ENCODE measurements at regions not wholly inside any gene's neighbourhood (a gene's known extent, or its start where the extent isn't known, plus 50 kb on each side); places are given as distances from the start of the nearest gene placed in this dataset.

DNA sequence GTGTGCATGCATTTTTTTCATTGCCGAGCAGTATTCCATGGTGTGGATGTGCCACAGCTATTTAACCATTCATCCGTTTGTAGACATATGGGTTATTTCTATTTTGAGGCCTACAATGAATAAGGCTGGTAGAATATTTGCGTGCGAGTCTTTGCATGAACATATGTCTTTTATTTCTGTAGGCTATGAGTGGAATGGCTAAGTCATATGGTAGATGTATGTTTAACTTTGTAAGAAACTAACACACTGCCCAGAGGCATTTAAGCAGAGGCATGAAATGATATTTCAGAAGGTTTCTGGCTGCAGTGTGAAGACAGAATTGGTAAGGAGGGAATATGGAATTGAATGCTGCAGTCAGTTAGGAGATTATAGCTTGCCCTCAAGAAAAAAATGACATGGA lies 457.4 kb upstream of the CDH4 start:
- intact Hi-C loops (cut with micrococcal nuclease), result no loop called here
- H3K9me3 ChIP-seq (replicated peaks), result peaks cover 3% of the 10 kb centered on the region
- DNase-seq, result no peak
- no peak overlapping the region for H3K27ac ChIP-seq (replicated peaks)
- no peak overlapping the region for H3K4me3 ChIP-seq
- peaks cover 46% of the 10 kb centered on the region for H3K27me3 ChIP-seq (ENCODE audit: low read depth)
- TF ChIP-seq, protein P1, sequence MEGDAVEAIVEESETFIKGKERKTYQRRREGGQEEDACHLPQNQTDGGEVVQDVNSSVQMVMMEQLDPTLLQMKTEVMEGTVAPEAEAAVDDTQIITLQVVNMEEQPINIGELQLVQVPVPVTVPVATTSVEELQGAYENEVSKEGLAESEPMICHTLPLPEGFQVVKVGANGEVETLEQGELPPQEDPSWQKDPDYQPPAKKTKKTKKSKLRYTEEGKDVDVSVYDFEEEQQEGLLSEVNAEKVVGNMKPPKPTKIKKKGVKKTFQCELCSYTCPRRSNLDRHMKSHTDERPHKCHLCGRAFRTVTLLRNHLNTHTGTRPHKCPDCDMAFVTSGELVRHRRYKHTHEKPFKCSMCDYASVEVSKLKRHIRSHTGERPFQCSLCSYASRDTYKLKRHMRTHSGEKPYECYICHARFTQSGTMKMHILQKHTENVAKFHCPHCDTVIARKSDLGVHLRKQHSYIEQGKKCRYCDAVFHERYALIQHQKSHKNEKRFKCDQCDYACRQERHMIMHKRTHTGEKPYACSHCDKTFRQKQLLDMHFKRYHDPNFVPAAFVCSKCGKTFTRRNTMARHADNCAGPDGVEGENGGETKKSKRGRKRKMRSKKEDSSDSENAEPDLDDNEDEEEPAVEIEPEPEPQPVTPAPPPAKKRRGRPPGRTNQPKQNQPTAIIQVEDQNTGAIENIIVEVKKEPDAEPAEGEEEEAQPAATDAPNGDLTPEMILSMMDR (IDR thresholded peaks at IDR 0.05; ENCODE audit: borderline replicate concordance), result no peak
- H3K36me3 ChIP-seq, result no peaks in the 10 kb centered on the region
- no peaks in the 10 kb centered on the region for H3K4me1 ChIP-seq

DNA sequence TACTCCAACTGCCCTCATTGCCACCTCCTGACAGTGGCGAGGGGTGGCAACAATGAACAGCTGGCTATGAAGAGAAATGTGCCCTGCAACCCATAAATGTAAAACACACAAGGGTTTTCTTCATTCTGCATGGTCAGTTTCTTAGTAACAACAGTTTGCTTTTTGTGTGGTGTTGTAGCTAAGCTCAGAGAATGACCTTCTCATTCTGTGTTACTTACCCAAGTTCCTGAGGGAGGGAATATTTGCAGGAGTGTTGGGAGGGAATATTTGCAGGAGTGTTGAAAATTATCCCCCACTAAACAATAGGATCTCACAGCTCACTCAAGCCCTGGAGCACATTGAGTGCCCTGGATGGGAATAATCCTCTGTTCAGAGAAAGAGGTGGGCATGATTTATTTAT lies 456.4 kb upstream of the CDH4 start:
- intact Hi-C loops (cut with micrococcal nuclease), result no loop called here
- peaks cover 36% of the 10 kb centered on the region for H3K27me3 ChIP-seq (ENCODE audit: low read depth)
- H3K27ac ChIP-seq (replicated peaks), result no peak overlapping the region
- H3K36me3 ChIP-seq, result no peaks in the 10 kb centered on the region
- H3K4me3 ChIP-seq, result no peak overlapping the region
- TF ChIP-seq, protein P1 (IDR thresholded peaks at IDR 0.05; ENCODE audit: borderline replicate concordance), result no peak
- DNase-seq, result no peak
- peaks cover 12% of the 10 kb centered on the region for H3K9me3 ChIP-seq (replicated peaks)
- H3K4me1 ChIP-seq, result no peaks in the 10 kb centered on the region

DNA sequence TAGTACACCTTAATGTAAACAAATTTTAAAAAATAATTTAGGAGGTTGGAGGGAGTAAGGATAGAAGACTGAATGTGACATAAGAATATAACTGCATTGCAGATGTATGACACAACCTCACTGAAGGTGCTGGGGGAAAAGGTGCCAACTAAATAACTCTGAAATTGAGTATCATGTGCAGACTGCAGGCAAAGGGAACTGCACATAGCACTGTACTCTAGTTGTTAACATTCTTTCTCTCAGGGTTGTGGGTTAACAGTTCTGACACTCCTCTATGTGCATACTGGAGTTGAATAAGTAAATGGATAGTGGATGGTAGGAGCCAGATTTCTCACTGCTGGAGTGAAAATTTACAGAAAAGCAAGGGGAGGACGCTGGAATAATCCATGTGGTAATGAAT lies 451.9 kb upstream of the CDH4 start:
- H3K27ac ChIP-seq (replicated peaks), result no peak overlapping the region
- TF ChIP-seq, protein P1 (IDR thresholded peaks at IDR 0.05; ENCODE audit: borderline replicate concordance), result no peak
- H3K4me1 ChIP-seq, result no peaks in the 10 kb centered on the region
- peaks cover 15% of the 10 kb centered on the region for H3K9me3 ChIP-seq (replicated peaks)
- no peaks in the 10 kb centered on the region for H3K36me3 ChIP-seq
- intact Hi-C loops (cut with micrococcal nuclease), result no loop called here
- peaks cover 12% of the 10 kb centered on the region for H3K27me3 ChIP-seq (ENCODE audit: low read depth)
- no peak for DNase-seq
- H3K4me3 ChIP-seq, result no peak overlapping the region

DNA sequence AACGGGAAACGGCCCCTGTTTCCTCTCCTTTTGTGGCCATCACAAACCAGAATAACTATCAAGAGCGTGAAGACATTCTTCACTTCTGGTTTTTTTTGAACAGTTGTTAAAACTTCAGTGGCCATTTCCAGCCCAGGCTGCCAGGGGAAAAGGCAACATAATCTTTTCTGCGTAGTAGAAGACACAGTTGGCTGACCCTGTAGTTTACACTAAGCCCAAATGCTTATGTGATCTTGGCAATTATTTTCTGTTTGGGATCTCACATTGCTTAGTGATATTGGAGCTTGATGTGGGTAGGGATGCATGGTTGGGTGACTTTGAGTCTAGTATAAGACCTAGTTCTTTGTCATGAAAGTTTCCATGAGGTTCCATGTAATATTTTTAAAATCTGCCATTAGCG lies 449.4 kb upstream of the CDH4 start:
- DNase-seq, result no peak
- intact Hi-C loops (cut with micrococcal nuclease), result no loop called here
- no peaks in the 10 kb centered on the region for H3K36me3 ChIP-seq
- H3K27me3 ChIP-seq (ENCODE audit: low read depth), result peaks cover 17% of the 10 kb centered on the region
- TF ChIP-seq, protein P1 (IDR thresholded peaks at IDR 0.05; ENCODE audit: borderline replicate concordance), result no peak
- H3K27ac ChIP-seq (replicated peaks), result no peak overlapping the region
- H3K4me1 ChIP-seq, result no peaks in the 10 kb centered on the region
- H3K9me3 ChIP-seq (replicated peaks), result peaks cover 15% of the 10 kb centered on the region
- no peak overlapping the region for H3K4me3 ChIP-seq

DNA sequence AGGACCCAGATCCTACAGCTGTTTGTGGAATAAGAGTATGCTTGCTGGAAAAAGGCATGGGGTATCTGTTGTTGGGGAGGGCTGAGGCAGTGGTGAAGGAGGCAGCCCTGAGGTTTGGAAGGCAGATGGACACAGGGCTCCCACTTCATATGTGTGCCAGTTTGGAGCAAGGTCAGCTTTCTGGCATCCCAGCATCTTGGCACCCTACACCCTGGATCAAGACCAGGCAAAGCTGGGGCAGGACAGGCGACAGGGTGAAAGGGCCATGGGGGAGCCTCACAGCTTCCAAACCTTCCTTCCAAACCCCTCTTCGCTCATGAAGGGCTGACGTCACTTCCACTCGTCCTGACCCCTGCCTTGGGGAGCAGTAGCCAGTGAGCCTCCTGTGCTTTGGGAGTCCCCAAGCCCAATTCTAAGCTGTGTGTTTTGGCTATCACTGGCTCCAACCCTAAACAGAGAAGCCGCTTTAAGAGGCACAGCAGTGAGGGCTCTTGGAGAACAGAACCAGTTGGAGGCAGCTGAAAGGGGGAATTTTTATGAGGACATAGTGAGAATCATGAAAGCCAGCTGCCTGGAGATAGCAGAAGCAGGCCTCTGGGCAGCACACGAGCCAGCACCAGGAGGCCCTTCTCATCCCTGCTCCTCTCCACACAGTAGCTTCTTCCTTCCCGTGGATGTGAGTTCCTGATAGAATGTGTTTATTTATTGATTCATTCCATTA lies 448.6 kb upstream of the CDH4 start:
- TF ChIP-seq, protein P1 (IDR thresholded peaks at IDR 0.05; ENCODE audit: borderline replicate concordance), result no peak
- intact Hi-C loops (cut with micrococcal nuclease), result no loop called here
- H3K4me1 ChIP-seq, result no peaks in the 10 kb centered on the region
- no peak overlapping the region for H3K4me3 ChIP-seq
- no peak for DNase-seq
- H3K27me3 ChIP-seq (ENCODE audit: low read depth), result peaks cover 18% of the 10 kb centered on the region
- no peaks in the 10 kb centered on the region for H3K36me3 ChIP-seq
- H3K27ac ChIP-seq (replicated peaks), result no peak overlapping the region
- H3K9me3 ChIP-seq (replicated peaks), result peaks cover 15% of the 10 kb centered on the region
